Daoy (cell line): ENCODE measurements at regions not wholly inside any gene's neighbourhood (a gene's known extent, or its start where the extent isn't known, plus 50 kb on each side); places are given as distances from the start of the nearest gene placed in this dataset.
"Not testable (repeated sequence)": the region's sequence is repeated elsewhere in the genome, so short reads cannot be mapped to it uniquely, and the experiment has no call there.

Experiments used
- DNase-seq: peaks from one replicate; pipeline ENCODE4 v3.0.0-alpha.2; 2015; ENCODE audit warnings: low read depth

DNA sequence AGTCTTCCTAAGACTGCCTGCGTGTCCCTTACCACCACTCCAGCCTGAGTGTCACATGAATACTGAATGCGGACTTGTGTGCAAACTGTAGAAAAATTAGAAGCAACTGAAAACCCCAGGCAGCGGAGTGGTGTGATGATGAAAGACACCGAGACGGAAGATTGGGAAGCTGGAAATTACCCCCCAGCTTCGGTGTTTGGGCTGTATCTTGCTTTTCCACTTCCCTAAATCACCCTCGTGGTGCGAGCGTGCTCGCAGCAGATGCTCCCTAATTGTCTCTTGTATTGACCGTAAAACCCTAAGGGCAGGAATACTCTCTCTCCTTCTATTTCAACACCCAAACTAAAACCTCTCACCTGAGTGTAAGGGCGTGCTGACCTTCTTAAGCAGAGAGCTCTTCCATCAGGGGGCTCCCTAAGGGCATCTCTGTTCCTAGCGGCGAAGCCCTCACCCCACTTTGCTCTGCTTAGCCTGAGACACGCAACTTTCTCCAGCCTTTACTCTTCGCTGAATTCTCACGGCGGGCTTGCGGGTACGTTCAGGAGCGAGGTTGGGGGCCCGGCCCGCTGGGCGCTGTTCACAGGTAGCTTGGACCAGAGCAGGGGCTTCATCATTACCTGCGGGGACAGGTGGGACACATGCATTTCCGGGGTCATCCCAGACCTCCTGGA lies 62.4 kb downstream of the CRYBB2 start:
- DNase-seq, result no peak

DNA sequence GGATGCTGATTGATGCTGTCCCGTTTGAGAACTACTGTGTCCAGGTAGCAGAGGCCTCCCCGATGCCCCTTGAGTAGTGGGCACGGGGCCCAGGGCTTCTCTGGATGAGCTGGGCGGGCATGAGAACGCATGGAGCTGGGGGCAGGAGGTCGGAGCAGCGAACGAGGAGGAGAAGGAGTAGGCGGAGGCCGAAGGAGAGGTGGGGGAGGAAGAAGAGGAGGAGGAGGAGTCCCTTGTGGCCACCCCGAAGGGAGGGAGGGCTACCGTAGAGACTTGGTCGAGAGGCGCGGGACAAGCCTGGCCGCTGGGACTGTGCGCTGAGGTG lies 62.9 kb downstream of the CRYBB2 start:
- DNase-seq, result peak; percentile 9

DNA sequence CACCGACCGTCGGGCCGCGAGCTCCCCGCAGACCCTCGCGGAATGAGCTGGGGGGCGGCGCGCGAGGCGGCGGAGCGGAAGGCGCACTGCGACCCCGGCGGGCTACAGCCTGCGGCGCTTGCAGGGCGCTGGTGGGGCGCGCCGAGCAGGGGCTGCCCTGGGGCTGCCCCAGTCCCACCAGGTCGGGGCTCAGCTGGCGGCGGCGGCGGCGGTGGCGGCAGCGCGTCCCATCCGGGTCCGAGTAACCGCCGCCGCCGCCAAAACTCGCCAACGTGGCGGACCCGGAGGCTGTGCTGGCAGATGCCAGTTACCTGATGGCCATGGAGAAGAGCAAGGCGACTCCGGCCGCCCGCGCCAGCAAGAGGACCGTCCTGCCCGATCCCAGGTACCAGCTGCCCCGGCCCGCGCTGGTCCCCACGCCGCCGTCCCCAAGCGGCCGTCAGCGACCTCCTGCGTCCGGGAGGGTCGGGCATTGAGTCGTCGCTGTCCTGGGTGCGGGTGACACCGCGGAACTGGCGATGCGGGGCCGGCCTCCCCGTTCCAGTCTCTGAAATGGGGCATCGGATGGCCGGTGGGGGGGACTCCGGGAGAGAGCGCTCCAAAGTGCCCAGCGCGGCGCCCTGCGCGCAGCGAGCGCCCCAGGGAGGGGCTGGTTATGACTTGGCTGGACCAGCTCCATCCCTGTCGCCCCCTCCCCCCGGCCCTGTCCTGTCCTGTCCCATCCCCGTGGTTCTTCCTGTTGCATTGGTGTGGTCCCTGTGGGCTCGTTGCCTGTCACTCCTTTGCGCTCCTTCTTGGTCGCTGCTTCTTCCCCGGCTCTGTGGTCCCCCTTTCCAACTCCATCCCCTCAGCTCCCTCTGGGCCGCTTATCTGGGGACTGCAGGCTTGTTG lies 63.5 kb downstream of the CRYBB2 start:
- peak; percentile 19 for DNase-seq

DNA sequence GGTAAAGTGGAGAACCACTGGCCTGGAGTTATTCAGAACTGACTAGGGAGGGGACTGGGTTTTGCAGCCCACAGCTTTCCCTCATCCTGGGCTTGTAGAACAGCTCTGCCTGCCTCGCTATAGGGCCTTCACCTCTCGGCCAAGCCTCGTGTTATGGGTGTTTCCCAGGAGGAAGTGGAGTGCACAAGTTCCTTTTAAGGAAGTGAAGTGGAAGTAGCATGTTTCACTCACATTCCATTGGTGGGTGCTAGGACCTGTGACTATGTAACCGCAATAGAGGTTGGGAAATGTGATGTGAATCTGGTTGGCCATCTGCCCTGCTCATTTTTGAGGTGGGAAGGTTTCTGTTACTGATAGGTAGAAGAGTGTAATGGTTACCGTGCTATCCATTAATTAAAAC lies 69.0 kb downstream of the CRYBB2 start:
- DNase-seq, result not testable (repeated sequence)

DNA sequence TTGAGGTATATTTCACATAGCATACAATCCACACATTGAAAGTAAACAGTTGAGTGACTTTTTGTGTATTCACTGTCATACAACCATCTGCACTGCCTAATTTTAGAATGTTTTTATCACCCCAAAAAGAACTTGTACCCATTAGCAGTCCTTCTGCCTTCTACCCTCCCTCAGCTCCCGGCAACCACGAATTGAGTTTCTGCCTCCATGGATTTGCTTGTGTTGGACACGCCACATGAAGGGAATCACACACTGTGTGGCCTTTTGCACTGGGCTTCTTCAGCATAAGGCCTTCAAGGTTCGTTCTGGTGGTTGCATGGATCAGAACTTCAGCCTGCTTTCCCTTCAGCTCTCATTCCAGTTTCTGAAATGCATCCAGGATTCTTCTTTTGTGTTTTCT lies 82.5 kb downstream of the CRYBB2 start:
- not testable (repeated sequence) for DNase-seq

DNA sequence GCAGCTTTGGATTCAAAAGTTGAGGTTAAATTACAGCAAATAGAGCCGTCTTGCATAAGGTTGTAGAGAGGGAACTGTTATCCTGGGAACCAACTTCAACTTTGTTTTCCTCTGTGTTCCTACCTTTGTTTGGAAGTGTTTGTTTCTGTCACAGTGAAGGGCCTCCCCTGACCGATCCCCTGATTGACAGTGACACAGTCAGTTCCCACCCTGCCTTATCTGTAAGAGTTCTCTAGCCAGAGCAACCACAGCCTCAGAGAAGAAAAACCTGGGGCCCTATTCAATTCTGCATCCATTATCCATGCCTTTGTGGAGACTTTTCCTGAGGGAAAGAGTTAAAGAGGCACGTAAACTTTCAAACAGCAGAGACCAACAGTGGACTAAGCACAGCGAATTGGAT lies 90.1 kb downstream of the CRYBB2 start:
- not testable (repeated sequence) for DNase-seq

DNA sequence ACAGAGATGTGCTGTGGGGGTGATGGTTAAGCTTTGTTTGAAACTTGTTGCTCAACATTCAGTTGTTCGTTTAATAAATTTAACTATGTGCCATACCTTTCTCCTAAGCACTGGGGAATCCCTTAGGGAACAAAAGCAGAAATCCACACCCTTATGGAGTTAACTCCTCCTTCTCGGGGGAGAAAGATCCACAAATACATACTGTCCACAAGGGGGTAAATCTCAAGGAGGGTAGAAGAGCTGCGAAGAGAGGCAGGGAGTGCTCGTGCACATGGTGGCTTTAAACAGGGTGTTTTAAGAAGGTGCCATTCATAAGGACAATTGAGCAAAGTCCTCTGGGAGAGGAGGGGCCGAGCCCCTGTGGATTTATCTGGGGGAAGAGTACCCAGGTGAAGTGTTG lies 92.5 kb downstream of the CRYBB2 start:
- DNase-seq, result not testable (repeated sequence)

DNA sequence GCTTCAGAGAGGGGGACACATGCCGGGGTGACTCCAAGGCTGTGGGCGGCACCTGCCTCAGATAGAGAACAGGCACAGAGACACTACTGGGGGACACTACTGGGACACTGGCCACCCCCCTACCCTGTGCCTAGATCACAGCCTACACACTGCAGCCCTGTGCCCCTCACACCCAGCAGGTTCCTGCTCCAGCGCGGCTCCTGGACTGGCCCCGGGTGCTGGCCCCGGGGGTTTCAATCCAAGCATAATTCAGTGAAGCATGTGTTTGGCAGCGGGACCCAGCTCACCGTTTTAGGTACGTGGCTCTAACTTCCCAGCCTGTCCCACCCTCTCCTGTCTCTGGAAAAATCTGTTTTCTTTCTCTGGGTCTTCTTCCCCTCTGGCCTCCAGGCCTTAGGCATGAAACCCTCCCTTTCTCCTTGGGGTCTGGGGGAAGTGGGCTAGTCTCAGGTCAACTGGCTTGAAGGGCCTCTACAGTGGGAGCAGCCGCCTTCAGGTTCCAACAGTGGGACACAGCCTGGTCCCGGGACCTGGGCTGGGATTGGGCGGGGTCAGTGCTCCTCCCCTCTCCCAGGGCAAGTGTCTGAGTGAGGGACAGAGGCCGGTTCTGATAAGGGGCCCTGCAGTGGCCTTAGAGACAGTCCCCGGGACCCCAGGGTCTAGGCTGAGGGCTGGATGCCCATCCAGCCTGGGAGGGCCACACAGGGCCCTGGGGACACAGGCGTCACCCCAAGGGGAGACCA lies 98.8 kb downstream of the CRYBB2 start:
- no peak for DNase-seq

DNA sequence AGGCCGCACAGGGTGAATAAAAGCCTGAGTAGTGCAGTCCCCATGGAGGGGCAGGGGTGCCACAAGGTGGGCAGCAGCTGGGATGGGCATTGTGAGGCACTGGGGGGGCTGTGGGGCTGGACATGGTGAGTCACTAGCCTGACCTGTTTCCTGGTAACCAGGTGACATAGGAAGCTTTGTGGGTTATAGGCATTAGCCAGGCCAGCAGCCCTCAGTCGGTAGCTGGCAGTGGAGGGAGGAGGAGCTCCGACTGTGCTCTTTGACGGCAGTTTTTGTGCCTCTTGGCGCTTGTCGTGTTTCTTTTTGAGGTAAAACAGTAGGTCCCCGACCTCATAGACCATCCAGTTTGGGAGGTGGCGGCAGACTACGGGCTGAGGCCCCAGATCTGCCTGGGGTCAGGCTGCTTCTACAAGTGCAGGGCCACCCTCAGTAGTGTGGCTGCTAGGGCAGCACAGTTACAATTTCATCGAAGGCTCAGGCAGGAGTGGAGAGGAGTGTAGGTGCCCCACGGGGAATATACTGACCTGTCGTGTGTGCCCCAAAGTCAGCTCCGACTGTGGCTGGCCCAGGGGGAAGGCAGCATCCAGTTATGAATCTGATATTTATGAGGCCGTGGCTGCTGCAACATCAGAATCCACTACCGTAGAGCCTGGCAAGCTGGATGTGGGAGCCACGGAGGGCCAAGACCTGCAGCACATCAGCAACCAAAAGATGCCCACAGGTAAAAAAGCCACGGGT lies 107.7 kb downstream of the CRYBB2 start:
- DNase-seq, result peak; percentile 13

DNA sequence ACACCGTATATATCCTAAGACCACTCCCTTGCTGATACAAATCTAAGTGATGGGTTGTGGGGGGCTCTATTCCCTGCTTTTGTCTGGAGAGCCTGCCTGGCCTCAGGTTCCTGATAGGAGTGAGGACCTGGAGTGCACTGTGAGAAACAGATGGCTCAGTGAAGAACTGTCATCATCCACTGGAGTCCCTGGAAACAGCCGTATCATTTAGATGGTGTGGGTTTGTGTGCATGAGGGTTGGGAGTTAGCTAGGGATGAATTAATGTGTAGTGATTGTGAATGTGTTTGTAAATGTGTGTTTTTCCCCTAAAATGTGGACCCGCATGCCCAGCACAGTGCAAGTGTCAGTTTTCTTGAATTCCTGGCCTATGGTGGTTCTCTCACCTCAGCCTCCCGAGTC lies 111.6 kb downstream of the CRYBB2 start:
- DNase-seq, result no peak

DNA sequence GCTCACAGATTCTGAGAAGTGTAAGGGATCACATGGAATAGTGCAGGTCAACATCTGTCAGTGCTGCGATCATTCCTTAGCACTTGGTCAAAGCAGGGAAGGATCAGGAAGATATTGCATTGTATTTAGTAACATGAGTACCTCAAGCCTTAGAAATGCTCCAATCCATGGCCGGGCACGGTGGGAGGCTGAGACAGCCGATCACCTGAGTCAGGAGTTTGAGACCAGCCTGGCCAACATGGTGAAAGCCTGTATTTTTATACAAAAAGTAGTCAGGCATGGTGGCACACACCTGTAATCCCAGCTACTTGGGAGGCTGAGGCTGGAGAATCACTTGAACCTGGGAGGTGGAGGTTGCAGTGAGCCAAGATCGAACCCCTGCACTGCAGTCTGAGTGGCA lies 112.5 kb downstream of the CRYBB2 start:
- DNase-seq, result not testable (repeated sequence)

DNA sequence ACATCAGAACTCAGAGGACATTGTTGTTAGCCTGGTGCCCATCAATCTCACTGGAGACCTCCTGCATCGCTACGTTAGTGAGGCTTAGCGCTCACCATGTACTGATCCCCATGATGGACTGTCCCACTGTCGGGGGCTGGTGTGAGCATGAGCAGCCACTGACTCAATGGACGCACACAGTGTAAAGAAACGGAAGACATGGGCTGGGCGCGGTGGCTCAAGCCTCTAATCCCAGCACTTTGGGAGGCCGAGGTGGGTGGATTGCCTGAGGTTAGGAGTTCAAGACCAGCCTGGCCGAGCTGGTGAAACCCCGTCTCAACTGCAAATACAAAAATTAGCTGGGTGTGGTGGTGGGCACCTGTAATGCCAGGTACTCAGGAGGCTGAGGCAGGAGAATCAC lies 112.9 kb downstream of the CRYBB2 start:
- DNase-seq, result no peak

DNA sequence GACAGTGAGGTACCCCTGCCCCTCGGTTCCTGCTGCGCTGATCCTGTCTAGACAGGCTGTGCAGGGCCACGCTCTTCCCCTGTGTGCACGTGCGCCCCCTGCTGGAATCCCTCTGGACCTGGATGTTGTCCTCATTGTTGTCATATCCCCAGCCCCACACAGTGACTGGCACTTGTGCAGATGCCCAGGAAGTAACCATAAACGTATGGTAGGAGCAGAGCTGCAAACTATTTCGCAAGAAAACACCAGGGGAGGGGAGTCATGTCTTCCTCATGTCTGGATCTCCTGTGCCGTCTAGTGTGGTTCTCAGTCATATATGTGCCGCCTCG lies 114.7 kb downstream of the CRYBB2 start:
- peak; percentile 73 for DNase-seq

DNA sequence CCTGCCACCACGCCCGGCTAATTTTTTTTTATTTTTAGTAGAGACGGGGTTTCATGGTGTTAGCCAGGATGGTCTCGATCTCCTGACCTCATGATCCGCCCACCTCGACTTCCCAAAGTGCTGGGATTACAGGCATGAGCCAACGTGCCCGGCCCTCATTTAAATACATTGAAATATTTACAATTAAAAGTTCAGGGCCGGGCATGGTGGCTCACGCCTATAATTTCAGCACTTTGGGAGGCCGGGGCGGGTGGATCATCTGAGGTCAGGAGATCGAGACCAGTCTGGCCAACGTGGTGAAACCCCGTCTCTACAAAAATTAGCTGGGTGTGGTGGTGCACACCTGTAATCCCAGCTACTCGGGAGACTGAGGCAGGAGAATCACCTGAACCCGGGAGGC lies 115.2 kb downstream of the CRYBB2 start:
- DNase-seq, result not testable (repeated sequence)

DNA sequence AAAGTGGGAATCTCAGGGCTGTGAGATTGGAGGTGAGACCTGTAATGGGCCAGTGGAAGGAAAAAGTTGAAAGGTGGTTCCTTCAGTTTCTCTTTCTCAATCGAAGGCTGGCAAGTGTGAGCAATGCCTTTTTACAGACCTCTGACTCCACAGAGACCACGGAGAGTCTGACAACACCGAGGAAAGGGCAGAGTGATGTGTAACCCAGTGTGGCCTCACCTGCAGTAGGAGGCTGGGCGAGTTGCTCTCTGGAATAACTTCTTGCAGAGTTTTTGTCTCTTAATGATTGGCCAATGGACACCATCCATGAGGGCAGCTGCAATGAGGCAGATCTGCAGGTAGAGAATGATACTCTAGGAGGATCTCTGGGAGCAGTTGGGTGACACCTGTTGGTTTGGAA lies 115.8 kb downstream of the CRYBB2 start:
- not testable (repeated sequence) for DNase-seq

DNA sequence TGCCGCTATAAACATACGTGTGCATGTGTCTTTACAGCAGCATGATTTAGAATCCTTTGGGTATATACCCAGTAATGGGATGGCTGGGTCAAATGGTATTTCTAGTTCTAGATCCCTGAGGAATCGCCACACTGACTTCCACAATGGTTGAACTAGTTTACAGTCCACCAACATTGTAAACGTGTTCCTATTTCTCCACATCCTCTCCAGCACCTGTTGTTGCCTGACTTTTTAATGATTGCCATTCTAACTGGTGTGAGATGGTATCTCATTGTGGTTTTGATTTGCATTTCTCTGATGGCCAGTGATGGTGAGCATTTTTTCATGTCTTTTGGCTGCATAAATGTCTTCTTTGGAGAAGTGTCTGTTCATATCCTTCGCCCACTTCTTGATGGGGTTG lies 121.1 kb downstream of the CRYBB2 start:
- not testable (repeated sequence) for DNase-seq

DNA sequence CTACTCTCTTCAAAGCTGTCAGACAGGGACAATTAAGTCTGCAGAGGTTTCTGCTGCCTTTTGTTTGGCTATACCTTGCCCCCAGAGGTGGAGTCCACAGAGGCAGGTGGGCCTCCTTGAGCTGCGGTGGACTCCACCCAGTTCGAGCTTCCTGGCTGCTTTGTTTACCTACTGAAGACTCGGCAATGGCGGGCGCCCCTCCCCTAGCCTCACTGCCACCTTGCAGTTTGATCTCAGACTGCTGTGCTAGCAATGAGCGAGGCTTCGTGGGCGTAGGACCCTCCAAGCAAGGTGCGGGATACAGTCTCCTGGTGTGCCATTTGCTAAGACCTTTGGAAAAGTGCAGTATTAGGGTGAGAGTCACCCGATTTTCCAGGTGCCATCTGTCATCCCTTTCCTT lies 124.9 kb downstream of the CRYBB2 start:
- not testable (repeated sequence) for DNase-seq

DNA sequence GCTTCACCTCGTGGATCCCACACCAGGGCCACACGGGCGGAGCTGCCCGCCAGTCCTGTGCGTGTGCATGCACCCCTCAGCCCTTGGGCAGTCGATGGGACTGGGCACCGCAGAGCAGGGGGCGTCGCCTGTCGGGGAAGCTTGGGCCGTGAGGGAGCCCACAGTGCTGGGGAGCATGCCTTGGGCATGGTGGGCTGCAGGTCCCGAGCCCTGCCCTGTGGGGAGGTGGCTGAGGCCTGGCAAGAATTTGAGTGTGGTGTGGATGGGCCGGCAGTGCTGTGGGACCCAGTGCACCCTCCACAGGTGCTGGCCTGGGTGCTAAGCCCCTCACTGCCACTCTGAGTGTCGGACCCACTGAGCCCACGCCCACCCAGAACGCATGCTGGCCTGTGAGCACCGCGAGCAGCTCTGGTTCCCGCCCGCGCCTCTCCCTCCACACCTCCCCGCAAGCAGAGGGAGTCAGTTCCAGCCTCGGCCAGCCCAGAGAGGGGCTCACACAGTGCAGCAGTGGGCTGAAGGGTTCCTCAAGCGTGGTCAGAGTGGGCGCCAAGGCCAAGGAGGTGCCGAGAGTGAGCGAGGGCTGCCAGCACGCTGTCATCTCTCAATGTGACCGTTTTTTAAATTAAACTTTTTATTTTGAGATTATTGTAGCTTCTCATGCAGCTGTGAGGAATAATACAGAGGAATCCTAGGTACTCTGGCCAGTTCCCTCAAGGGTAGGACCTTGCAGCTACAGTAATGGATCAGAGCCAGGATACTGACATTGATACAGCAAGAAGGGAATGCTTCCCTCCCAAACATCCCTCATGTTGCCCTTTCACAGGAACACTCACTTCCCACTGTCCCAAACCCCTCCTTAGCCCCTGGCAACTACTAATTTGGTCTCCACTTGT lies 127.7 kb downstream of the CRYBB2 start:
- DNase-seq, result no peak

DNA sequence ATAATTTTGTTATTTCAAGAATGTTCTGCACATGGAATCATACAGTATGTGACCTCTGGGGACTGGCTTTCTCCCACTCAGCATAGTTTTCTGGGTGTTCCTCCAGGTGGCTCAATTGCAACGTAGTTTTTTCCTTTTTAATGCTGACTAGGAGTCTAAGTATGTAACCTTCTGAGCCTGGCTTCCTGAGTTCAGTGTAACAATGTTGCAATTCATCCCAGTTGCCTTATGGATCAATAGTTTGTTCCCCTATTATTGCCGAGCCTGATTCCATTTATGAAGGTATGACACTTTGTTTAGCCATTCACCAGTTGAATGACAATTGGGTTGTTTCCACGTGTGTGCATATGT lies 128.3 kb downstream of the CRYBB2 start:
- no peak for DNase-seq

DNA sequence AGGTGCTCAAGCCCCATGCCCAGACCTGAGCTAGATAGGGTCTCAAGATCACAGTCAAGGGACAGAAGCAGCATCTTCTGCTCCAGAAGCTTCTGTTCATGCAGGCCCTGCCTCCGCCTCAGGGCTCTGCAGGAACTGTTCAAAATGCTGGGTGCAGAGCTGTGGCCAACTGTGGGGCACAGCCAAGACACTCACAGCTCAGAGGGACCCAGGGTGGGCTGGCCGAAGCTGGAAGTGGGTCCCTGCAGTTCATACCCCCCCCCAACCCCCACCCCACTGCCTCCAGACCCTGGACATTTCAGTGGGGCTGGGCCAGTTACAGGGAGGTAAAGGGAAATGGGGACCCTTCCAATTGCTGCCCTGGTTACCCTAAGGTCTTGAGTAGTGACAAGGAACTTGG lies 129.0 kb downstream of the CRYBB2 start:
- DNase-seq, result no peak

DNA sequence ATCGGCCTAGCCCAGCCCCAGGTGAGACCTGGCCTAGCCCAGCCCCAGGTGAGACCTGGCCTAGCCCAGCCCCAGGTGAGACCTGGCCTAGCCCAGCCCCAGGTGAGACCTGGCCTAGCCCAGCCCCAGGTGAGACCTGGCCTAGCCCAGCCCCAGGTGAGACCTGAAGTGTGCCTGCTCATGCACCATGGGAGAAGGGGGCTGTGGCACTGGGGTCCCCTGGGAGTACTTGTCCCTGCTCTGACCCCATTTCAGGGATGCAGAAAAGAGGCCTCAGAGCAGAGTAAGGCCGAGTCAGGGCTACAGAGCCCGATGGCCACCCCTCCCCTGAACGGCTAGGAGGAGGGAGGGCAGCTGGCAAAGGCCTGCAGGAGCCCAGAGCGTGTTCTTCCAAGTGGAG lies 129.6 kb downstream of the CRYBB2 start:
- not testable (repeated sequence) for DNase-seq
